ENCODE measurements at regions not wholly inside any gene's neighbourhood (a gene's known extent, or its start where the extent isn't known, plus 50 kb on each side); places are given as distances from the start of the nearest gene placed in this dataset.

GRCh38 chr5:99368726-99369125, 439.9 kb upstream of the CHD1 start:
- TF ChIP-seq NR1H2 (CRISPR knock-in tag; IDR thresholded peaks at IDR 0.05) (no peak), ZBTB21 (CRISPR knock-in tag; IDR thresholded peaks at IDR 0.05; ENCODE audit: borderline replicate concordance) (no peak), ZNF671 (CRISPR knock-in tag; IDR thresholded peaks at IDR 0.05) (no peak), TCF7 (CRISPR knock-in tag; IDR thresholded peaks at IDR 0.05; ENCODE audit: low read depth) (no peak), MAX (CRISPR knock-in tag; IDR thresholded peaks at IDR 0.05) (no peak), OVOL2 (CRISPR knock-in tag; IDR thresholded peaks at IDR 0.05; ENCODE audit: borderline replicate concordance) (no peak), ERG (CRISPR knock-in tag; IDR thresholded peaks at IDR 0.05) (no peak), TEAD4 (CRISPR knock-in tag; IDR thresholded peaks at IDR 0.05) (no peak), ZNF138 (CRISPR knock-in tag; conservative IDR thresholded peaks at IDR 0.05) (no peak), FOXJ3 (CRISPR knock-in tag; IDR thresholded peaks at IDR 0.05; ENCODE audit: borderline replicate concordance) (no peak), SP1 (CRISPR knock-in tag; conservative IDR thresholded peaks at IDR 0.05) (no peak), ZNF232 (CRISPR knock-in tag; IDR thresholded peaks at IDR 0.05) (no peak), ZNF512 (CRISPR knock-in tag; IDR thresholded peaks at IDR 0.05; ENCODE audit: borderline replicate concordance) (no peak), ZNF121 (CRISPR knock-in tag; IDR thresholded peaks at IDR 0.05) (no peak), ZNF317 (CRISPR knock-in tag; IDR thresholded peaks at IDR 0.05; ENCODE audit: borderline replicate concordance, low read depth) (no peak), ATF3 (CRISPR knock-in tag; conservative IDR thresholded peaks at IDR 0.05) (no peak)
- H3K27ac Mint-ChIP-seq, result no peak overlapping the region
- no peak for DNase-seq (ENCODE audit: low spot score)
- CTCF ChIA-PET, result interaction anchor here (0.6 kb wide), 1 partner anchor 264 kb away, joined by 3 read pairs; no protein-coding TSS in a partner anchor
- no peaks in the 10 kb centered on the region for H3K36me3 Mint-ChIP-seq
- H3K4me1 Mint-ChIP-seq, result peaks cover 4% of the 10 kb centered on the region
- H3K4me3 Mint-ChIP-seq, result no peak overlapping the region
- no peaks in the 10 kb centered on the region; the same call in 1 of the 2 replicates for H3K27me3 Mint-ChIP-seq (ENCODE audit: low read depth)
- POLR2A ChIA-PET, result no interaction called here
- ATAC-seq, result no peak
- H3K9me3 Mint-ChIP-seq, result peaks cover 3% of the 10 kb centered on the region; the same call in 1 of the 2 replicates

GRCh38 chr5:99355881-99356280, 427.1 kb upstream of the CHD1 start:
- TF ChIP-seq ERG (CRISPR knock-in tag; IDR thresholded peaks at IDR 0.05) (no peak), SMAD3 (CRISPR knock-in tag; IDR thresholded peaks at IDR 0.05; ENCODE audit: borderline replicate concordance) (no peak), ETV6 (CRISPR knock-in tag; IDR thresholded peaks at IDR 0.05) (no peak), TEAD1 (CRISPR knock-in tag; IDR thresholded peaks at IDR 0.05) (no peak)
- ATAC-seq (no peak), DNase-seq (ENCODE audit: low spot score) (no peak)
- Mint-ChIP-seq H3K27ac (no peak overlapping the region), H3K36me3 (peaks cover 3% of the 10 kb centered on the region; the same call in 1 of the 2 replicates), H3K4me3 (no peak overlapping the region), H3K9me3 (peaks cover 20% of the 10 kb centered on the region), H3K4me1 (peaks cover 4% of the 10 kb centered on the region; the same call in 1 of the 2 replicates), H3K27me3 (ENCODE audit: low read depth) (no peaks in the 10 kb centered on the region)
- ChIA-PET POLR2A (no interaction called here), CTCF (no interaction called here)

- H3K4me1 Mint-ChIP-seq, result no peaks in the 10 kb centered on the region
- no peak overlapping the region for H3K4me3 Mint-ChIP-seq
- peaks cover 30% of the 10 kb centered on the region for H3K9me3 Mint-ChIP-seq
- no peaks in the 10 kb centered on the region for H3K27me3 Mint-ChIP-seq (ENCODE audit: low read depth)
- TF ChIP-seq MAX (CRISPR knock-in tag; IDR thresholded peaks at IDR 0.05) (no peak), USF1 (CRISPR knock-in tag; IDR thresholded peaks at IDR 0.05) (no peak), ELF4 (CRISPR knock-in tag; IDR thresholded peaks at IDR 0.05; ENCODE audit: low read depth) (no peak), IRF1 (CRISPR knock-in tag; IDR thresholded peaks at IDR 0.05) (no peak), CBFB (CRISPR knock-in tag; IDR thresholded peaks at IDR 0.05; ENCODE audit: low read depth) (no peak), NR2C2 (CRISPR knock-in tag; IDR thresholded peaks at IDR 0.05) (no peak), KAT7 (CRISPR knock-in tag; IDR thresholded peaks at IDR 0.05; ENCODE audit: borderline replicate concordance) (no peak), GABPB1 (CRISPR knock-in tag; IDR thresholded peaks at IDR 0.05) (no peak)
- ChIA-PET POLR2A (no interaction called here), CTCF (no interaction called here)
- no peak for DNase-seq (ENCODE audit: low spot score)
- no peak for ATAC-seq
- peaks cover 12% of the 10 kb centered on the region for H3K36me3 Mint-ChIP-seq
- no peak overlapping the region for H3K27ac Mint-ChIP-seq
Observed at GRCh38 chr5:99349787-99350186, 421.0 kb upstream of the CHD1 start.

Data from WTC11 (cell line).